PC-3 (cell line): ENCODE measurements at regions not wholly inside any gene's neighbourhood (a gene's known extent, or its start where the extent isn't known, plus 50 kb on each side); places are given as distances from the start of the nearest gene placed in this dataset.

Source experiments
- ATAC-seq: fragments of 200-7000 bp; cut with Tn5 transposase; 2 replicates; pipeline ENCODE4 v1.9.1; 2020; ENCODE audit warnings: mild to moderate bottlenecking, moderate library complexity
- BruUV-seq: library from RNA; stranded (reverse); fragments of 400-500 nt; replicated peaks from 2 replicates; lab custom pipeline; 2021; lab: Mats Ljungman, UMichigan
- CTCF ChIA-PET: fragments of 300-600 bp; sonication (Branson Sonifier 250); formaldehyde crosslinking; loops from one replicate; lab custom pipeline; 2022; ENCODE audit warnings: antibody characterized with exemption; lab: Charles Lee
- POLR2A ChIA-PET: fragments of 300-600 bp; sonication (Branson Sonifier 250); formaldehyde crosslinking; loops from one replicate; lab custom pipeline; 2022; ENCODE audit warnings: antibody characterized with exemption; ENCODE audit not compliant: unreplicated experiment; lab: Charles Lee
- DNase-seq: peaks from one replicate; pipeline ENCODE4 v3.0.0-alpha.2; 2015
- H2AFZ ChIP-seq: fragments of 300-600 bp; sonication (generic); 2 replicates; pipeline ENCODE4 v1.6.0; 2016; ENCODE audit warnings: antibody characterized with exemption, low read length
- H3F3A ChIP-seq: fragments of 300-600 bp; sonication (generic); one replicate; pipeline ENCODE4 v1.6.0; 2017; ENCODE audit warnings: antibody characterized with exemption, low read length, control low read depth, mild to moderate bottlenecking; ENCODE audit not compliant: unreplicated experiment
- H3K27ac ChIP-seq: fragments of 300-600 bp; sonication (generic); 2 replicates; pipeline ENCODE4 v1.5.1; 2016; ENCODE audit warnings: mild to moderate bottlenecking, low read length
- H3K27me3 ChIP-seq: fragments of 300-600 bp; sonication (generic); 2 replicates; pipeline ENCODE4 v1.6.1; 2016; ENCODE audit warnings: low read length, mixed read lengths
- H3K36me3 ChIP-seq: fragments of 300-600 bp; sonication (generic); 2 replicates; pipeline ENCODE4 v1.6.1; 2016; ENCODE audit warnings: low read depth, mixed run types, low read length, mixed read lengths
- H3K4me1 ChIP-seq: fragments of 300-600 bp; sonication (generic); 2 replicates; pipeline ENCODE4 v1.5.1; 2016; ENCODE audit warnings: low read length; ENCODE audit not compliant: insufficient read depth
- H3K4me2 ChIP-seq: fragments of 300-600 bp; sonication (generic); 2 replicates; pipeline ENCODE4 v1.6.0; 2016; ENCODE audit warnings: low read length
- H3K4me3 ChIP-seq: fragments of 300-600 bp; sonication (generic); 2 replicates; pipeline ENCODE4 v1.5.1; 2016; ENCODE audit warnings: mild to moderate bottlenecking, low read length, mixed read lengths
- H3K79me2 ChIP-seq: fragments of 300-600 bp; sonication (generic); 2 replicates; pipeline ENCODE4 v1.6.1; 2017; ENCODE audit warnings: low read length, mixed read lengths
- H3K9ac ChIP-seq: fragments of 300-600 bp; sonication (generic); 2 replicates; pipeline ENCODE4 v1.6.0; 2016; ENCODE audit warnings: mild to moderate bottlenecking, low read length
- H3K9me2 ChIP-seq: fragments of 300-600 bp; sonication (generic); replicated peaks from 2 replicates; pipeline ENCODE4 v1.6.1; 2016; ENCODE audit warnings: mixed run types, low read length, mixed read lengths
- H3K9me3 ChIP-seq: fragments of 300-600 bp; sonication (generic); 2 replicates; pipeline ENCODE4 v1.6.1; 2016; ENCODE audit warnings: low read length, mixed read lengths
- H4K20me1 ChIP-seq: fragments of 300-600 bp; sonication (generic); 2 replicates; pipeline ENCODE4 v1.6.1; 2016; ENCODE audit warnings: low read length, mixed read lengths
- EZH2 ChIP-seq: fragments of 300-600 bp; sonication (generic); IDR thresholded peaks from one replicate; pipeline ENCODE4 v1.6.1; 2017; ENCODE audit warnings: antibody characterized with exemption, mild to moderate bottlenecking, low read length; ENCODE audit not compliant: unreplicated experiment
- EZH2phosphoT487 ChIP-seq: fragments of 300-600 bp; sonication (generic); IDR thresholded peaks from 2 replicates; pipeline ENCODE4 v1.6.1; 2018; ENCODE audit warnings: mild to moderate bottlenecking, antibody characterized with exemption, low read length, borderline replicate concordance
- intact Hi-C: fragments of 100-400 bp; cut with micrococcal nuclease; formaldehyde crosslinking; loops from 2 replicates; pipeline ENCODE4 v1.9.0; 2023
- TF ChIP-seq, protein P1 (sequence below): fragments of 300-600 bp; sonication (generic); conservative IDR thresholded peaks from 2 replicates; pipeline ENCODE4 v1.5.1; 2017; ENCODE audit warnings: antibody characterized with exemption, low read depth, mild to moderate bottlenecking, low read length

DNA sequence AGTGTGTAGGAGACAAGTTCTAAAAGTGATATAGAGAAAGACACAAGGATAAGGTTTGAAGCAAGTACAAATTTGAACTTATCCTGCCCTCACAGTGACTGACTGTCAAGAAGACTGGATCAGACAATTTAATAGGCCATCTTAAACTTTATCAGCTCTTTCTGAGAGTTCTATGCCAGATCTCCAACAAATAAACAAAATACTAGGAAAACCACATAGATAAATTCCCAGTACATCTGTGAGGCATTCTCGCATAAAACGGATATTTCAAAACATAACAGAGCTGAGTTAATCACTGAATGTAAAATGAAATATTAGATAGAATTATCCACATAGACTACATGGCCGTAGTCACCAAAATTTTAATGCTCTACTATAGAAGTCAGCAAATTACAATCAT is 120.9 kb upstream of the LUZP2 start:
- H3K79me2 ChIP-seq, result no peaks in the 10 kb centered on the region
- H2AFZ ChIP-seq, result no peak overlapping the region
- H3K36me3 ChIP-seq, result no peaks in the 10 kb centered on the region
- intact Hi-C loops, result no loop called here
- TF ChIP-seq EZH2, result no peak
- BruUV-seq, result no TSS peak
- H3K9me2 ChIP-seq, result no peaks in the 10 kb centered on the region
- no peak for DNase-seq
- H3K4me3 ChIP-seq, result no peak overlapping the region
- H3K9ac ChIP-seq, result no peak overlapping the region
- H3F3A ChIP-seq, result no peaks in the 10 kb centered on the region
- no peak for ATAC-seq
- no peaks in the 10 kb centered on the region for H3K9me3 ChIP-seq
- POLR2A ChIA-PET, result no interaction called here
- H3K4me2 ChIP-seq, result no peak overlapping the region
- H3K27ac ChIP-seq, result no peak overlapping the region
- no peaks in the 10 kb centered on the region for H4K20me1 ChIP-seq
- no peaks in the 10 kb centered on the region for H3K4me1 ChIP-seq
- no peaks in the 10 kb centered on the region for H3K27me3 ChIP-seq
- CTCF ChIA-PET, result no interaction called here

DNA sequence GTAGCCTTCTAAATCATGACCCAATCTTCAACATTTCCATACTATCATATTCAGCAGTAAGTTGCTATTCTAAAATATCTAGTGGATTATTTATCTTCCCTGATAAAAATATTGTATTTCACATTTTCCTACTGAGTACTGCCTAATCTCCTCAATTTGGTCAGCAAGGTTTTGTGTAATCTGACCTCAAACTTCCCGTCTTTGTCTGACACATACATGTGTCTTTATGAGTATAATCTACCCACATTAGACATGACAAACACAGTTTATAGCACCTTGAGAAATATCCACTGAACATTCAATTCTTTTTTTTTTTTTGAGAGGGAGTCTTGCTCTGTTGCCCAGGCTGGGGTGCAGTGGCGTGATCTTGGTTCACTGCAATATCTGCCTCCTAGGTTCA is 113.7 kb upstream of the LUZP2 start:
- ChIA-PET POLR2A (no interaction called here), CTCF (no interaction called here)
- H3K27ac ChIP-seq, result no peak overlapping the region
- no peaks in the 10 kb centered on the region for H3K9me3 ChIP-seq
- BruUV-seq, result no TSS peak
- H3K9me2 ChIP-seq, result no peaks in the 10 kb centered on the region
- DNase-seq (no peak), ATAC-seq (no peak)
- intact Hi-C loops, result no loop called here
- no peaks in the 10 kb centered on the region for H3K79me2 ChIP-seq
- TF ChIP-seq, protein P1, sequence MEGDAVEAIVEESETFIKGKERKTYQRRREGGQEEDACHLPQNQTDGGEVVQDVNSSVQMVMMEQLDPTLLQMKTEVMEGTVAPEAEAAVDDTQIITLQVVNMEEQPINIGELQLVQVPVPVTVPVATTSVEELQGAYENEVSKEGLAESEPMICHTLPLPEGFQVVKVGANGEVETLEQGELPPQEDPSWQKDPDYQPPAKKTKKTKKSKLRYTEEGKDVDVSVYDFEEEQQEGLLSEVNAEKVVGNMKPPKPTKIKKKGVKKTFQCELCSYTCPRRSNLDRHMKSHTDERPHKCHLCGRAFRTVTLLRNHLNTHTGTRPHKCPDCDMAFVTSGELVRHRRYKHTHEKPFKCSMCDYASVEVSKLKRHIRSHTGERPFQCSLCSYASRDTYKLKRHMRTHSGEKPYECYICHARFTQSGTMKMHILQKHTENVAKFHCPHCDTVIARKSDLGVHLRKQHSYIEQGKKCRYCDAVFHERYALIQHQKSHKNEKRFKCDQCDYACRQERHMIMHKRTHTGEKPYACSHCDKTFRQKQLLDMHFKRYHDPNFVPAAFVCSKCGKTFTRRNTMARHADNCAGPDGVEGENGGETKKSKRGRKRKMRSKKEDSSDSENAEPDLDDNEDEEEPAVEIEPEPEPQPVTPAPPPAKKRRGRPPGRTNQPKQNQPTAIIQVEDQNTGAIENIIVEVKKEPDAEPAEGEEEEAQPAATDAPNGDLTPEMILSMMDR, result no peak
- TF ChIP-seq EZH2 (no peak), EZH2phosphoT487 (no peak)
- no peak overlapping the region for H3K4me3 ChIP-seq
- 0 out of 2 replicates have a peak, but pooled peaks cover 4% of the 10 kb centered on the region for H3K4me1 ChIP-seq
- no peak overlapping the region for H3K4me2 ChIP-seq
- H3K36me3 ChIP-seq, result no peaks in the 10 kb centered on the region
- H3K9ac ChIP-seq, result no peak overlapping the region
- H3K27me3 ChIP-seq, result no peaks in the 10 kb centered on the region
- H2AFZ ChIP-seq, result no peak overlapping the region
- no peaks in the 10 kb centered on the region for H3F3A ChIP-seq
- no peaks in the 10 kb centered on the region for H4K20me1 ChIP-seq

DNA sequence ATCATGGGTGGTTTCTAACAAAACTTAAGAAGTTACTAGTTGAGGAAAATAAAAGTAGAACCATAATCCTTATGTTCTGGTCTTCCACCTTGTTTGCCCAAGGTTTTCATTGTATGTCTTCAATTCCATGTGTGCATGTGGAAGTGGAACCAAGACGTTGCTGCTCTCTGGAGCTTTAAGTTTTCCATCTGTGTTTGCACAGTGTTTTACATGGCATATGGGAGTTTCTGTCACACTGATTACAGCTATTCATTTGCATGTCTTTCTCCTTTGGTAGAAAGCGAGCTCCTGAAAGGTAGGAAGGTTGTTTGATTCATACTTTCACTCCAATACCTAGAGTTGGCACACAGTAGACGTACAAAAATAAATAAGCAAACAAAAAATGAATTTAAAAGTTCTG is 112.6 kb upstream of the LUZP2 start:
- 0 out of 2 replicates have a peak, but pooled peaks cover 4% of the 10 kb centered on the region for H3K4me1 ChIP-seq
- BruUV-seq, result no TSS peak
- H3K9me3 ChIP-seq, result no peaks in the 10 kb centered on the region
- no peak overlapping the region for H3K9ac ChIP-seq
- ChIA-PET CTCF (no interaction called here), POLR2A (no interaction called here)
- H3K9me2 ChIP-seq, result no peaks in the 10 kb centered on the region
- no peak overlapping the region for H3K4me2 ChIP-seq
- no peak overlapping the region for H3K27ac ChIP-seq
- DNase-seq (no peak), ATAC-seq (no peak)
- no peak overlapping the region for H3K4me3 ChIP-seq
- intact Hi-C loops, result no loop called here
- no peaks in the 10 kb centered on the region for H3K36me3 ChIP-seq
- no peaks in the 10 kb centered on the region for H3K27me3 ChIP-seq
- H2AFZ ChIP-seq, result no peak overlapping the region
- TF ChIP-seq EZH2phosphoT487, result no peak
- TF ChIP-seq, protein P1, result no peak
- TF ChIP-seq EZH2, result no peak
- H4K20me1 ChIP-seq, result no peaks in the 10 kb centered on the region
- H3K79me2 ChIP-seq, result no peaks in the 10 kb centered on the region
- H3F3A ChIP-seq, result no peaks in the 10 kb centered on the region
